GM12878 (cell line): ENCODE measurements at regions not wholly inside any gene's neighbourhood (a gene's known extent, or its start where the extent isn't known, plus 50 kb on each side); places are given as distances from the start of the nearest gene placed in this dataset.

Source experiments
- ATAC-seq: fragments of 200-7000 bp; cut with Tn5 transposase; 3 replicates; pipeline ENCODE4 v1.9.1; 2020; ENCODE audit warnings: mild to moderate bottlenecking, moderate library complexity
- BruUV-seq: library from RNA; stranded (reverse); fragments of 400-500 nt; replicated peaks from 2 replicates; lab custom pipeline; 2021; lab: Mats Ljungman, UMichigan
- CTCF ChIA-PET: fragments of 300-600 bp; sonication (Branson Sonifier 250); formaldehyde crosslinking; extraction: SDS; loops from one replicate; lab custom pipeline; 2021; ENCODE audit warnings: inconsistent platforms; lab: Yijun Ruan, JAX
- POLR2A ChIA-PET: fragments of 350-600 bp; formaldehyde crosslinking; extraction: SDS; loops from one replicate; lab custom pipeline; 2021; ENCODE audit warnings: inconsistent platforms; lab: Charles Lee
- RAD21 ChIA-PET: fragments of 300-600 bp; sonication (Branson Sonifier 250); formaldehyde crosslinking; loops from one replicate; lab custom pipeline; 2023; ENCODE audit warnings: antibody characterized with exemption; ENCODE audit not compliant: unreplicated experiment; lab: Charles Lee
- SMC1A ChIA-PET: fragments of 300-600 bp; sonication (Branson Sonifier 250); formaldehyde crosslinking; loops from one replicate; lab custom pipeline; 2023; ENCODE audit not compliant: unreplicated experiment, uncharacterized antibody; lab: Charles Lee
- DNase-seq: peaks from one replicate; pipeline ENCODE4 v3.0.0-alpha.2; 2011; ENCODE audit warnings: low read depth, low spot score
- FAIRE-seq: peaks from 3 replicates; lab custom pipeline; 2011; peaks lifted over from hg19 to GRCh38; lab: Jason Lieb, UNC
- H2AFZ ChIP-seq: 2 replicates; pipeline ENCODE4 v1.6.0; 2011; ENCODE audit warnings: low read depth, low read length, control low read depth; ENCODE audit not compliant: control insufficient read depth
- H3K27ac ChIP-seq: 2 replicates; pipeline ENCODE4 v1.5.1; 2011; ENCODE audit warnings: control low read depth; ENCODE audit not compliant: control insufficient read depth, insufficient read depth
- H3K27me3 ChIP-seq, 2 experiments: replicated peaks in 1 of 2; 2 replicates each; pipeline versions ENCODE4 v1.6.0 to v1.6.1; 2011; ENCODE audit warnings: low read length in 1 of 2; ENCODE audit not compliant: control insufficient read depth in 2 of 2, insufficient read depth in 2 of 2
- H3K36me3 ChIP-seq, 2 experiments: 2 replicates each; pipeline ENCODE4 v1.5.1; 2011; ENCODE audit warnings: low read length in 1 of 2; ENCODE audit not compliant: control insufficient read depth in 2 of 2, insufficient read depth in 2 of 2
- H3K4me1 ChIP-seq: 2 replicates; pipeline ENCODE4 v1.6.1; 2011; ENCODE audit warnings: mild to moderate bottlenecking, low read length, moderate library complexity, mixed read lengths; ENCODE audit not compliant: control insufficient read depth, insufficient read depth
- H3K4me2 ChIP-seq: 2 replicates; pipeline ENCODE4 v1.6.0; 2011; ENCODE audit warnings: control low read depth; ENCODE audit not compliant: control insufficient read depth, insufficient read depth
- H3K4me3 ChIP-seq: fragments of 200-600 bp; sonication (generic); 2 replicates; pipeline ENCODE4 v1.5.1; 2016
- H3K79me2 ChIP-seq: 2 replicates; pipeline ENCODE4 v1.6.0; 2011; ENCODE audit warnings: low read length; ENCODE audit not compliant: control insufficient read depth, insufficient read depth
- H3K9ac ChIP-seq: 2 replicates; pipeline ENCODE4 v1.8.0; 2011; ENCODE audit warnings: low read length, control low read depth, mixed read lengths; ENCODE audit not compliant: control insufficient read depth, insufficient read depth
- H3K9me3 ChIP-seq: replicated peaks from 3 replicates; pipeline ENCODE4 v1.5.1; 2011; ENCODE audit warnings: mild to moderate bottlenecking, low read length; ENCODE audit not compliant: control insufficient read depth, insufficient read depth
- H4K20me1 ChIP-seq: 2 replicates; pipeline ENCODE4 v1.6.0; 2011; ENCODE audit not compliant: control insufficient read depth, insufficient read depth
- BACH1 ChIP-seq: fragments of 450-650 bp; IDR thresholded peaks from 2 replicates; pipeline ENCODE4 v1.6.1; 2017; ENCODE audit warnings: mild to moderate bottlenecking, borderline replicate concordance
- CREM ChIP-seq: IDR thresholded peaks from 2 replicates; pipeline ENCODE4 v1.6.1; 2014; ENCODE audit warnings: antibody characterized with exemption, low read depth
- EP300 ChIP-seq, 2 experiments: fragments of 150-350 bp in 1 of 2; IDR thresholded peaks; 2 replicates each; pipeline ENCODE4 v1.6.1; 2011 to 2012; ENCODE audit warnings: low read depth in 2 of 2, low read length in 2 of 2, borderline replicate concordance in 1 of 2, improper control_type of control experiment in 1 of 2, inconsistent platforms in 1 of 2; ENCODE audit not compliant: control insufficient read depth in 1 of 2
- IRF3 ChIP-seq: fragments of 450-650 bp; IDR thresholded peaks from 2 replicates; pipeline ENCODE4 v1.6.1; 2014; ENCODE audit warnings: mild to moderate bottlenecking
- MTA3 ChIP-seq: IDR thresholded peaks from 2 replicates; pipeline ENCODE4 v1.6.1; 2012; ENCODE audit warnings: low read length, inconsistent platforms, borderline replicate concordance
- NFXL1 ChIP-seq: fragments of 450-650 bp; IDR thresholded peaks from 2 replicates; pipeline ENCODE4 v1.6.1; 2017; ENCODE audit warnings: antibody characterized with exemption, mild to moderate bottlenecking, borderline replicate concordance
- SKIL ChIP-seq: fragments of 450-650 bp; IDR thresholded peaks from 2 replicates; pipeline ENCODE4 v1.6.1; 2017; ENCODE audit warnings: mild to moderate bottlenecking, low read depth, inconsistent platforms; ENCODE audit not compliant: poor library complexity, severe bottlenecking
- SRF ChIP-seq, 2 experiments: IDR thresholded peaks; 2 replicates each; pipeline ENCODE4 v1.6.1; 2011; ENCODE audit warnings: low read depth in 2 of 2, low read length in 2 of 2, mild to moderate bottlenecking in 1 of 2, moderate library complexity in 1 of 2
- ZNF274 ChIP-seq: IDR thresholded peaks from one replicate; pipeline ENCODE4 v1.8.0; 2011; ENCODE audit not compliant: insufficient read length, insufficient read depth
- ZNF687 ChIP-seq: fragments of 450-650 bp; IDR thresholded peaks from 2 replicates; pipeline ENCODE4 v1.6.1; 2017; ENCODE audit warnings: mild to moderate bottlenecking, moderate library complexity
- WGBS: methylation state at CpG from one replicate; pipeline ENCODE4 v1.1.6; 2016; ENCODE audit warnings: low lambda C conversion rate; ENCODE audit not compliant: insufficient replicate concordance, insufficient coverage; ENCODE audit errors: missing lambda C conversion rate; 5-methylcytosine and 5-hydroxymethylcytosine counted together
- in situ Hi-C: fragments of 300-500 bp; cut with MboI; formaldehyde crosslinking; loops from 9 replicates; pipeline ENCODE4 v1.14.3; 2018; ENCODE audit warnings: mixed read lengths
- intact Hi-C: fragments of 100-400 bp; cut with micrococcal nuclease; formaldehyde crosslinking; loops from one replicate; pipeline ENCODE4 v1.14.2; 2022; ENCODE audit not compliant: unreplicated experiment

GRCh38 chr12:33721561-33721960 is 281.9 kb upstream of the SYT10 start:
- no peak overlapping the region for H3K27ac ChIP-seq
- no peak for ATAC-seq
- H3K27me3 ChIP-seq: no peaks in the 10 kb centered on the region
- H3K4me2 ChIP-seq: no peak overlapping the region
- FAIRE-seq: no peak
- no peak overlapping the region for H3K4me3 ChIP-seq
- SMC1A ChIA-PET: no interaction called here
- no peaks in the 10 kb centered on the region for H3K79me2 ChIP-seq
- H4K20me1 ChIP-seq: no peaks in the 10 kb centered on the region
- no peaks in the 10 kb centered on the region for H3K9me3 ChIP-seq
- RAD21 ChIA-PET: no interaction called here
- no peak overlapping the region for H2AFZ ChIP-seq
- DNase-seq: no peak
- no peak overlapping the region for H3K9ac ChIP-seq
- in situ Hi-C loops: no loop called here
- BruUV-seq: no TSS peak
- intact Hi-C loops: no loop called here
- CTCF ChIA-PET: no interaction called here
- POLR2A ChIA-PET: no interaction called here
- no peaks in the 10 kb centered on the region for H3K36me3 ChIP-seq
- no peaks in the 10 kb centered on the region for H3K4me1 ChIP-seq
- 23% methylated on average over 2 of the region's 2 CpGs for WGBS
- TF ChIP-seq BACH1: no peak
- TF ChIP-seq NFXL1: no peak
- no peak for TF ChIP-seq ZNF274

- Histone ChIP-seq H3K4me1 (no peaks in the 10 kb centered on the region), H3K9ac (no peak overlapping the region), H3K4me3 (no peak overlapping the region), H3K4me2 (no peak overlapping the region), H3K27me3 (no peaks in the 10 kb centered on the region), H2AFZ (no peak overlapping the region), H4K20me1 (no peaks in the 10 kb centered on the region), H3K27ac (no peak overlapping the region), H3K9me3 (no peaks in the 10 kb centered on the region), H3K79me2 (no peaks in the 10 kb centered on the region), H3K36me3 (no peaks in the 10 kb centered on the region)
- DNase-seq: no peak
- TF ChIP-seq SRF (IDR thresholded peaks at IDR 0.05; ENCODE audit: low read depth in 2 of 2, low read length in 2 of 2) (no peak), IRF3 (no peak), MTA3 (no peak), ZNF687 (no peak), SKIL (no peak), EP300 (IDR thresholded peaks at IDR 0.05; ENCODE audit: borderline replicate concordance in 1 of 2, control insufficient read depth in 1 of 2, low read depth in 2 of 2, low read length in 2 of 2) (no peak), CREM (no peak)
- intact Hi-C loops (no loop called here), in situ Hi-C loops (no loop called here)
- CTCF ChIA-PET: no interaction called here
- SMC1A ChIA-PET: no interaction called here
- no TSS peak for BruUV-seq
- no peak for ATAC-seq
- 33% methylated on average over 4 of the region's 4 CpGs for whole genome bisulfite sequencing
- no peak for FAIRE-seq
- RAD21 ChIA-PET: no interaction called here
- POLR2A ChIA-PET: no interaction called here
Observed at GRCh38 chr12:33724867-33725266, 285.2 kb upstream of the SYT10 start.
